Panc1 (cell line): ENCODE measurements at regions not wholly inside any gene's neighbourhood (a gene's known extent, or its start where the extent isn't known, plus 50 kb on each side); places are given as distances from the start of the nearest gene placed in this dataset.

Experiments
- ATAC-seq: fragments of 200-7000 bp; cut with Tn5 transposase; 2 replicates; pipeline ENCODE4 v1.9.1; 2020; ENCODE audit warnings: mild to moderate bottlenecking, moderate library complexity
- BruUV-seq: library from RNA; stranded (reverse); fragments of 400-500 nt; replicated peaks from 2 replicates; lab custom pipeline; 2021; lab: Mats Ljungman, UMichigan
- CTCF ChIA-PET: fragments of 300-600 bp; sonication (Branson Sonifier 250); formaldehyde crosslinking; loops from one replicate; lab custom pipeline; 2022; ENCODE audit warnings: antibody characterized with exemption; lab: Charles Lee
- POLR2A ChIA-PET: fragments of 300-600 bp; sonication (Branson Sonifier 250); formaldehyde crosslinking; loops from one replicate; lab custom pipeline; 2022; ENCODE audit warnings: antibody characterized with exemption; lab: Charles Lee
- DNase-seq: peaks from one replicate; pipeline ENCODE4 v3.0.0-alpha.2; 2010; ENCODE audit warnings: low read depth, low spot score
- H3K27ac ChIP-seq: 2 replicates; pipeline ENCODE4 v1.5.1; 2011; ENCODE audit warnings: mild to moderate bottlenecking, low read length, inconsistent platforms
- H3K27me3 ChIP-seq: fragments of 200-500 bp; sonication (Bioruptor generic); 2 replicates; pipeline ENCODE4 v1.6.0; 2014; ENCODE audit warnings: low read length, inconsistent platforms; ENCODE audit not compliant: control insufficient read depth, insufficient read depth
- H3K36me3 ChIP-seq: fragments of 200-500 bp; sonication (Bioruptor generic); 2 replicates; pipeline ENCODE4 v1.5.1; 2014; ENCODE audit warnings: inconsistent platforms, mild to moderate bottlenecking, low read length, moderate library complexity; ENCODE audit not compliant: control insufficient read depth, insufficient read depth
- H3K4me1 ChIP-seq: 2 replicates; pipeline ENCODE4 v1.5.1; 2011; ENCODE audit warnings: inconsistent platforms, mild to moderate bottlenecking, low read length, moderate library complexity; ENCODE audit not compliant: control insufficient read depth, insufficient read depth
- H3K4me3 ChIP-seq, 2 experiments: 2 replicates each; pipeline ENCODE4 v1.5.1; 2011 to 2012; ENCODE audit warnings: low read depth in 2 of 2, low read length in 2 of 2, mild to moderate bottlenecking in 2 of 2, inconsistent platforms in 1 of 2, moderate library complexity in 1 of 2
- H3K9me3 ChIP-seq: fragments of 200-500 bp; sonication (Bioruptor generic); 2 replicates; pipeline ENCODE4 v1.5.1; 2014; ENCODE audit warnings: low read depth, mild to moderate bottlenecking, inconsistent platforms, low read length, moderate library complexity; ENCODE audit not compliant: control insufficient read depth, insufficient read depth
- POLR2AphosphoS5 ChIP-seq: IDR thresholded peaks from 2 replicates; pipeline ENCODE4 v1.6.1; 2012; ENCODE audit warnings: mild to moderate bottlenecking, low read depth, low read length, moderate library complexity
- SIN3A ChIP-seq: IDR thresholded peaks from 2 replicates; pipeline ENCODE4 v1.6.1; 2012; ENCODE audit warnings: low read depth, mild to moderate bottlenecking, low read length, moderate library complexity, borderline replicate concordance; ENCODE audit not compliant: insufficient read depth
- TCF7L2 ChIP-seq: IDR thresholded peaks from 2 replicates; pipeline ENCODE4 v1.6.1; 2011; ENCODE audit warnings: mild to moderate bottlenecking, low read depth, low read length, inconsistent platforms
- in situ Hi-C: cut with HindIII; loops from 2 replicates; pipeline ENCODE4 v1.10.0; 2016; ENCODE audit warnings: low sequenced_read_pairs, low pct_unique_long_range_greater_than_20kb
- intact Hi-C: fragments of 100-400 bp; cut with micrococcal nuclease; formaldehyde crosslinking; loops from one replicate; pipeline ENCODE4 v1.10.0; 2022; ENCODE audit not compliant: unreplicated experiment
- TF ChIP-seq, protein P1 (sequence below), 2 experiments: IDR thresholded peaks; 2 replicates each; pipeline ENCODE4 v1.6.1; 2011 to 2012; ENCODE audit warnings: low read depth in 2 of 2, control low read depth in 1 of 2, low read length in 1 of 2, mild to moderate bottlenecking in 1 of 2, moderate library complexity in 1 of 2; ENCODE audit not compliant: insufficient read depth in 1 of 2
- TF ChIP-seq, protein P2 (sequence below): fragments of 450-650 bp; IDR thresholded peaks from 2 replicates; pipeline ENCODE4 v1.5.1; 2017; ENCODE audit warnings: mild to moderate bottlenecking

DNA sequence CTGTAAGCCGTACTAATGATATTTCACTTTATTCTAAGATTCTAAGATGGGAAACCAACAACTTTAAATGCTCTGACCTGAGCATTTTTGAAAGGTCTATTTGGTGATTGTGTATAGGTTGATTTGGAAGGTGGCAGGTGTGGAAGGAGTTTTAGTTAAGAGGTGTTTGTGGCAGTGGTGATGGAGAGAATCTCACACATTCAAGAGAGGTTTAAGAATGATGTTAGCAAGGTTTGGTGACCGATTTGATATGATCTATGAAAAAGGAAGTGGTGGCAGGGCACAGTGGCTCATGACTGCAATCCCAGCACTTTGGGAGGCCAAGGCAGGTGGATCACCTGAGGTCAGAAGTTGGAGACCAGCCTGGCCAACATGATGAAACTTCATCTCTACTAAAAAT is 319.2 kb upstream of the CD180 start:
- POLR2A ChIA-PET, result no interaction called here
- BruUV-seq, result no TSS peak
- intact Hi-C loops (no loop called here), in situ Hi-C loops (no loop called here)
- TF ChIP-seq POLR2AphosphoS5, result no peak
- no peak for TF ChIP-seq SIN3A
- TF ChIP-seq, protein P1, sequence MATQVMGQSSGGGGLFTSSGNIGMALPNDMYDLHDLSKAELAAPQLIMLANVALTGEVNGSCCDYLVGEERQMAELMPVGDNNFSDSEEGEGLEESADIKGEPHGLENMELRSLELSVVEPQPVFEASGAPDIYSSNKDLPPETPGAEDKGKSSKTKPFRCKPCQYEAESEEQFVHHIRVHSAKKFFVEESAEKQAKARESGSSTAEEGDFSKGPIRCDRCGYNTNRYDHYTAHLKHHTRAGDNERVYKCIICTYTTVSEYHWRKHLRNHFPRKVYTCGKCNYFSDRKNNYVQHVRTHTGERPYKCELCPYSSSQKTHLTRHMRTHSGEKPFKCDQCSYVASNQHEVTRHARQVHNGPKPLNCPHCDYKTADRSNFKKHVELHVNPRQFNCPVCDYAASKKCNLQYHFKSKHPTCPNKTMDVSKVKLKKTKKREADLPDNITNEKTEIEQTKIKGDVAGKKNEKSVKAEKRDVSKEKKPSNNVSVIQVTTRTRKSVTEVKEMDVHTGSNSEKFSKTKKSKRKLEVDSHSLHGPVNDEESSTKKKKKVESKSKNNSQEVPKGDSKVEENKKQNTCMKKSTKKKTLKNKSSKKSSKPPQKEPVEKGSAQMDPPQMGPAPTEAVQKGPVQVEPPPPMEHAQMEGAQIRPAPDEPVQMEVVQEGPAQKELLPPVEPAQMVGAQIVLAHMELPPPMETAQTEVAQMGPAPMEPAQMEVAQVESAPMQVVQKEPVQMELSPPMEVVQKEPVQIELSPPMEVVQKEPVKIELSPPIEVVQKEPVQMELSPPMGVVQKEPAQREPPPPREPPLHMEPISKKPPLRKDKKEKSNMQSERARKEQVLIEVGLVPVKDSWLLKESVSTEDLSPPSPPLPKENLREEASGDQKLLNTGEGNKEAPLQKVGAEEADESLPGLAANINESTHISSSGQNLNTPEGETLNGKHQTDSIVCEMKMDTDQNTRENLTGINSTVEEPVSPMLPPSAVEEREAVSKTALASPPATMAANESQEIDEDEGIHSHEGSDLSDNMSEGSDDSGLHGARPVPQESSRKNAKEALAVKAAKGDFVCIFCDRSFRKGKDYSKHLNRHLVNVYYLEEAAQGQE (IDR thresholded peaks at IDR 0.05; ENCODE audit: insufficient read depth in 1 of 2, low read depth in 2 of 2, low read length in 1 of 2), result no peak
- no peak for TF ChIP-seq TCF7L2
- TF ChIP-seq, protein P2, sequence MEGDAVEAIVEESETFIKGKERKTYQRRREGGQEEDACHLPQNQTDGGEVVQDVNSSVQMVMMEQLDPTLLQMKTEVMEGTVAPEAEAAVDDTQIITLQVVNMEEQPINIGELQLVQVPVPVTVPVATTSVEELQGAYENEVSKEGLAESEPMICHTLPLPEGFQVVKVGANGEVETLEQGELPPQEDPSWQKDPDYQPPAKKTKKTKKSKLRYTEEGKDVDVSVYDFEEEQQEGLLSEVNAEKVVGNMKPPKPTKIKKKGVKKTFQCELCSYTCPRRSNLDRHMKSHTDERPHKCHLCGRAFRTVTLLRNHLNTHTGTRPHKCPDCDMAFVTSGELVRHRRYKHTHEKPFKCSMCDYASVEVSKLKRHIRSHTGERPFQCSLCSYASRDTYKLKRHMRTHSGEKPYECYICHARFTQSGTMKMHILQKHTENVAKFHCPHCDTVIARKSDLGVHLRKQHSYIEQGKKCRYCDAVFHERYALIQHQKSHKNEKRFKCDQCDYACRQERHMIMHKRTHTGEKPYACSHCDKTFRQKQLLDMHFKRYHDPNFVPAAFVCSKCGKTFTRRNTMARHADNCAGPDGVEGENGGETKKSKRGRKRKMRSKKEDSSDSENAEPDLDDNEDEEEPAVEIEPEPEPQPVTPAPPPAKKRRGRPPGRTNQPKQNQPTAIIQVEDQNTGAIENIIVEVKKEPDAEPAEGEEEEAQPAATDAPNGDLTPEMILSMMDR, result no peak
- H3K9me3 ChIP-seq, result no peaks in the 10 kb centered on the region
- H3K4me3 ChIP-seq, result no peak overlapping the region
- no peaks in the 10 kb centered on the region for H3K27me3 ChIP-seq
- CTCF ChIA-PET, result interaction anchor here (0.6 kb wide), 1 partner anchor 24 kb away, joined by 4 read pairs; no protein-coding TSS in a partner anchor
- H3K36me3 ChIP-seq, result no peaks in the 10 kb centered on the region
- ATAC-seq (no peak), DNase-seq (no peak)
- H3K4me1 ChIP-seq, result no peaks in the 10 kb centered on the region
- H3K27ac ChIP-seq, result no peak overlapping the region

- POLR2A ChIA-PET, result no interaction called here
- BruUV-seq, result no TSS peak
- H3K4me1 ChIP-seq, result no peaks in the 10 kb centered on the region
- H3K27me3 ChIP-seq, result no peaks in the 10 kb centered on the region
- H3K36me3 ChIP-seq, result no peaks in the 10 kb centered on the region
- no peak for TF ChIP-seq SIN3A
- TF ChIP-seq, protein P2, result no peak
- no peak for TF ChIP-seq POLR2AphosphoS5
- TF ChIP-seq, protein P1 (IDR thresholded peaks at IDR 0.05; ENCODE audit: insufficient read depth in 1 of 2, low read depth in 2 of 2, low read length in 1 of 2), result no peak
- TF ChIP-seq TCF7L2, result no peak
- H3K9me3 ChIP-seq, result no peaks in the 10 kb centered on the region
- in situ Hi-C loops (no loop called here), intact Hi-C loops (no loop called here)
- CTCF ChIA-PET, result no interaction called here
- ATAC-seq (no peak), DNase-seq (no peak)
- no peak overlapping the region for H3K4me3 ChIP-seq
- H3K27ac ChIP-seq, result no peak overlapping the region
These were observed 318.6 kb upstream of the CD180 start for GRCh38 chr5:67515020-67515689.
